Common myeloid progenitor, CD34-positive (primary cell): ENCODE measurements at regions not wholly inside any gene's neighbourhood (a gene's known extent, or its start where the extent isn't known, plus 50 kb on each side); places are given as distances from the start of the nearest gene placed in this dataset.

Experiments used
- CTCF ChIA-PET: fragments of 350-600 bp; sonication (Branson Sonifier 250); formaldehyde crosslinking; loops from one replicate; lab custom pipeline; 2021; ENCODE audit warnings: antibody characterized with exemption; lab: Charles Lee
- POLR2A ChIA-PET: fragments of 350-600 bp; sonication (Branson Sonifier 250); formaldehyde crosslinking; loops from one replicate; lab custom pipeline; 2021; ENCODE audit warnings: antibody characterized with exemption; lab: Charles Lee
- DNase-seq, 3 donors: peaks; one replicate each; pipeline versions ENCODE4 v3.0.0 to v3.0.0-alpha.2; 2013
- H3K27ac ChIP-seq, 2 experiments: 1 replicate in 1 of 2; 2 replicates in 1 of 2; pipeline ENCODE4 v1.7.0; 2013; ENCODE audit warnings: inconsistent platforms in 2 of 2, low read length in 2 of 2, mild to moderate bottlenecking in 2 of 2, low read depth in 1 of 2, moderate library complexity in 1 of 2; ENCODE audit not compliant: severe bottlenecking in 2 of 2, insufficient read depth in 1 of 2, poor library complexity in 1 of 2
- H3K27me3 ChIP-seq, 5 experiments: replicated peaks in 2 of 5; 1 replicate in 3 of 5; 2 replicates in 2 of 5; pipeline versions ENCODE4 v1.6.1 to v1.7.0; 2013; ENCODE audit warnings: low read length in 4 of 5, mild to moderate bottlenecking in 2 of 5, moderate library complexity in 2 of 5, inconsistent platforms in 1 of 5; ENCODE audit not compliant: insufficient read depth in 5 of 5, control insufficient read depth in 4 of 5
- H3K36me3 ChIP-seq, 4 experiments: 1 replicate in 2 of 4; 2 replicates in 2 of 4; pipeline versions ENCODE4 v1.6.1 to v1.7.0; 2013; ENCODE audit warnings: low read length in 3 of 4, control low read depth in 1 of 4, mild to moderate bottlenecking in 1 of 4; ENCODE audit not compliant: control insufficient read depth in 4 of 4, insufficient read depth in 4 of 4
- H3K4me1 ChIP-seq, 4 experiments: 1 replicate in 3 of 4; 2 replicates in 1 of 4; pipeline versions ENCODE4 v1.6.1 to v1.7.1; 2013; ENCODE audit warnings: low read length in 3 of 4, mild to moderate bottlenecking in 3 of 4, control low read depth in 1 of 4, inconsistent platforms in 1 of 4, moderate library complexity in 1 of 4; ENCODE audit not compliant: control insufficient read depth in 4 of 4, insufficient read depth in 4 of 4; ENCODE audit errors: control extremely low read depth in 1 of 4
- H3K4me3 ChIP-seq, 7 experiments: 1 replicate in 4 of 7; 2 replicates in 3 of 7; pipeline versions ENCODE4 v1.5.1 to v1.7.0; 2013; ENCODE audit warnings: mild to moderate bottlenecking in 7 of 7, low read length in 6 of 7, moderate library complexity in 6 of 7, inconsistent platforms in 2 of 7, low read depth in 2 of 7, control low read depth in 1 of 7; ENCODE audit not compliant: insufficient read depth in 4 of 7, control insufficient read depth in 1 of 7; ENCODE audit errors: extremely low read depth in 1 of 7
- H3K9me3 ChIP-seq, 5 experiments: 1 replicate in 4 of 5; 2 replicates in 1 of 5; pipeline versions ENCODE4 v1.6.1 to v1.7.1; 2013; ENCODE audit warnings: low read length in 4 of 5, mild to moderate bottlenecking in 2 of 5, inconsistent platforms in 1 of 5, low read depth in 1 of 5, moderate library complexity in 1 of 5; ENCODE audit not compliant: control insufficient read depth in 4 of 5, insufficient read depth in 2 of 5; ENCODE audit errors: control extremely low read depth in 1 of 5
- WGBS: methylation state at CpG from one replicate; pipeline ENCODE4 v1.1.5; 2013; ENCODE audit not compliant: insufficient coverage; 5-methylcytosine and 5-hydroxymethylcytosine counted together

GRCh38 chr15:27627623-27628022 is 471.5 kb downstream of the OCA2 start:
- Histone ChIP-seq H3K9me3 (peaks cover 0 to 11% (median 0%) of the 10 kb centered on the region in 5 experiments), H3K36me3 (no peaks in the 10 kb centered on the region), H3K4me3 (no peak overlapping the region), H3K27ac (no peak overlapping the region), H3K4me1 (no peaks in the 10 kb centered on the region), H3K27me3 (peaks cover 0 to 2% (median 0%) of the 10 kb centered on the region in 5 experiments)
- POLR2A ChIA-PET = interaction anchor here (0.7 kb wide), 1 partner anchor 64 kb away, joined by 5 read pairs; no protein-coding TSS in a partner anchor
- CTCF ChIA-PET = no interaction called here
- no peak for DNase-seq

- POLR2A ChIA-PET = no interaction called here
- WGBS = 100% methylated on average over 2 of the region's 9 CpGs
- CTCF ChIA-PET = no interaction called here
Measured at GRCh38 chr15:27623560-27624305, 475.4 kb downstream of the OCA2 start.

GRCh38 chr15:27623149-27623548 is 476.0 kb downstream of the OCA2 start:
- whole genome bisulfite sequencing = 81% methylated on average over 10 of the region's 10 CpGs
- Histone ChIP-seq H3K36me3 (no peaks in the 10 kb centered on the region), H3K9me3 (peaks cover 0 to 11% (median 0%) of the 10 kb centered on the region in 5 experiments), H3K27ac (no peak overlapping the region), H3K4me3 (no peak overlapping the region), H3K4me1 (no peaks in the 10 kb centered on the region), H3K27me3 (no peaks in the 10 kb centered on the region)
- CTCF ChIA-PET = no interaction called here
- DNase-seq = no peak
- POLR2A ChIA-PET = no interaction called here

More at GRCh38 chr15:27623560-27624305, 475.4 kb downstream of the OCA2 start:
- no peak overlapping the region for H3K27ac ChIP-seq
- H3K4me3 ChIP-seq = no peak overlapping the region
- H3K36me3 ChIP-seq = no peaks in the 10 kb centered on the region
- no peaks in the 10 kb centered on the region for H3K27me3 ChIP-seq
- no peak for DNase-seq
- peaks cover 0 to 11% (median 0%) of the 10 kb centered on the region in 5 experiments for H3K9me3 ChIP-seq
- no peaks in the 10 kb centered on the region for H3K4me1 ChIP-seq

GRCh38 chr15:27622371-27622770 is 476.7 kb downstream of the OCA2 start:
- CTCF ChIA-PET = no interaction called here
- no peak overlapping the region for H3K4me3 ChIP-seq
- no peak overlapping the region for H3K27ac ChIP-seq
- H3K4me1 ChIP-seq = no peaks in the 10 kb centered on the region
- H3K9me3 ChIP-seq = peaks cover 0 to 8% (median 0%) of the 10 kb centered on the region in 5 experiments
- POLR2A ChIA-PET = no interaction called here
- no peak for DNase-seq
- H3K36me3 ChIP-seq = no peaks in the 10 kb centered on the region
- H3K27me3 ChIP-seq = no peaks in the 10 kb centered on the region

- no peak overlapping the region for H3K27ac ChIP-seq
- POLR2A ChIA-PET = no interaction called here
- 88% methylated on average over 8 of the region's 8 CpGs for WGBS
- CTCF ChIA-PET = no interaction called here
- H3K4me3 ChIP-seq = no peak overlapping the region
- no peak for DNase-seq
- H3K27me3 ChIP-seq = no peaks in the 10 kb centered on the region
- no peaks in the 10 kb centered on the region for H3K4me1 ChIP-seq
- no peaks in the 10 kb centered on the region for H3K9me3 ChIP-seq
- H3K36me3 ChIP-seq = no peaks in the 10 kb centered on the region
Measured at GRCh38 chr15:27619204-27619603, 479.9 kb downstream of the OCA2 start.

- 90% methylated on average over 2 of the region's 3 CpGs for WGBS
- H3K27me3 ChIP-seq = no peaks in the 10 kb centered on the region
- no peak overlapping the region for H3K27ac ChIP-seq
- ChIA-PET POLR2A (no interaction called here), CTCF (no interaction called here)
- no peak for DNase-seq
- no peaks in the 10 kb centered on the region for H3K4me1 ChIP-seq
- no peak overlapping the region for H3K4me3 ChIP-seq
- H3K36me3 ChIP-seq = no peaks in the 10 kb centered on the region
- no peaks in the 10 kb centered on the region for H3K9me3 ChIP-seq
Measured at GRCh38 chr15:27617013-27617412, 482.1 kb downstream of the OCA2 start.

GRCh38 chr15:27608248-27608647 is 490.9 kb downstream of the OCA2 start:
- DNase-seq = no peak
- no peak overlapping the region for H3K27ac ChIP-seq
- no peak overlapping the region for H3K4me3 ChIP-seq
- CTCF ChIA-PET = no interaction called here
- H3K4me1 ChIP-seq = no peaks in the 10 kb centered on the region
- H3K36me3 ChIP-seq = no peaks in the 10 kb centered on the region
- POLR2A ChIA-PET = no interaction called here
- H3K27me3 ChIP-seq = no peaks in the 10 kb centered on the region
- H3K9me3 ChIP-seq = peaks cover 0 to 5% (median 0%) of the 10 kb centered on the region in 5 experiments
- 82% methylated on average over 3 of the region's 3 CpGs for WGBS
